ENCODE measurements at regions not wholly inside any gene's neighbourhood (a gene's known extent, or its start where the extent isn't known, plus 50 kb on each side); places are given as distances from the start of the nearest gene placed in this dataset.
"Not testable (repeated sequence)": the region's sequence is repeated elsewhere in the genome, so short reads cannot be mapped to it uniquely, and the experiment has no call there.

GRCh38 chr4:179626687-179627086, 2184.4 kb upstream of the AGA start:
- Histone ChIP-seq H3K27me3 (ENCODE audit: control insufficient read depth, insufficient read depth) (no peaks in the 10 kb centered on the region), H3K4me3 (ENCODE audit: low read length) (no peak overlapping the region), H3K27ac (ENCODE audit: low read length) (no peak overlapping the region), H3K9me3 (ENCODE audit: control insufficient read depth, low read length) (no peaks in the 10 kb centered on the region), H3K4me1 (ENCODE audit: control insufficient read depth, insufficient read depth, low read length) (no peaks in the 10 kb centered on the region)
- ATAC-seq (no peak), DNase-seq (no peak)
- intact Hi-C loops (cut with DNase I) = no loop called here
- WGBS = 66% methylated on average over 3 of the region's 3 CpGs

- Histone ChIP-seq H3K27me3 (ENCODE audit: control insufficient read depth, insufficient read depth) (no peaks in the 10 kb centered on the region), H3K4me3 (ENCODE audit: low read length) (no peak overlapping the region), H3K4me1 (ENCODE audit: control insufficient read depth, insufficient read depth, low read length) (no peaks in the 10 kb centered on the region), H3K9me3 (ENCODE audit: control insufficient read depth, low read length) (no peaks in the 10 kb centered on the region), H3K27ac (ENCODE audit: low read length) (no peak overlapping the region)
- no peak for ATAC-seq
- intact Hi-C loops (cut with DNase I) = no loop called here
- no peak for DNase-seq
Observed at GRCh38 chr4:179631321-179631720, 2189.1 kb upstream of the AGA start.

- Histone ChIP-seq H3K4me1 (ENCODE audit: control insufficient read depth, insufficient read depth, low read length) (no peaks in the 10 kb centered on the region), H3K27ac (ENCODE audit: low read length) (no peak overlapping the region), H3K4me3 (ENCODE audit: low read length) (no peak overlapping the region), H3K9me3 (ENCODE audit: control insufficient read depth, low read length) (no peaks in the 10 kb centered on the region), H3K27me3 (ENCODE audit: control insufficient read depth, insufficient read depth) (no peaks in the 10 kb centered on the region)
- intact Hi-C loops (cut with DNase I) = no loop called here
- 53% methylated on average over 3 of the region's 3 CpGs for WGBS
- DNase-seq (no peak), ATAC-seq (no peak)
Observed at GRCh38 chr4:179634862-179635261, 2192.6 kb upstream of the AGA start.

- H3K4me1 ChIP-seq (ENCODE audit: control insufficient read depth, insufficient read depth, low read length) = no peaks in the 10 kb centered on the region
- H3K27me3 ChIP-seq (ENCODE audit: control insufficient read depth, insufficient read depth) = no peaks in the 10 kb centered on the region
- ATAC-seq = no peak
- intact Hi-C loops (cut with DNase I) = no loop called here
- no peak overlapping the region for H3K4me3 ChIP-seq (ENCODE audit: low read length)
- DNase-seq = no peak
- H3K9me3 ChIP-seq (ENCODE audit: control insufficient read depth, low read length) = no peaks in the 10 kb centered on the region
- H3K27ac ChIP-seq (ENCODE audit: low read length) = no peak overlapping the region
Observed at GRCh38 chr4:179662522-179662921, 2220.3 kb upstream of the AGA start.

GRCh38 chr4:179663641-179664429, 2221.6 kb upstream of the AGA start:
- H3K27me3 ChIP-seq (ENCODE audit: control insufficient read depth, insufficient read depth) = no peaks in the 10 kb centered on the region
- no peak overlapping the region for H3K27ac ChIP-seq (ENCODE audit: low read length)
- H3K4me3 ChIP-seq (ENCODE audit: low read length) = no peak overlapping the region
- intact Hi-C loops (cut with DNase I) = no loop called here
- H3K9me3 ChIP-seq (ENCODE audit: control insufficient read depth, low read length) = no peaks in the 10 kb centered on the region
- DNase-seq (no peak), ATAC-seq (no peak)
- H3K4me1 ChIP-seq (ENCODE audit: control insufficient read depth, insufficient read depth, low read length) = no peaks in the 10 kb centered on the region
- 89% methylated on average over 6 of the region's 6 CpGs for WGBS

GRCh38 chr4:179664430-179665027, 2222.3 kb upstream of the AGA start:
- Histone ChIP-seq H3K27ac (ENCODE audit: low read length) (no peak overlapping the region), H3K4me3 (ENCODE audit: low read length) (no peak overlapping the region), H3K9me3 (ENCODE audit: control insufficient read depth, low read length) (no peaks in the 10 kb centered on the region), H3K4me1 (ENCODE audit: control insufficient read depth, insufficient read depth, low read length) (no peaks in the 10 kb centered on the region), H3K27me3 (ENCODE audit: control insufficient read depth, insufficient read depth) (no peaks in the 10 kb centered on the region)
- intact Hi-C loops (cut with DNase I) = no loop called here
- 83% methylated on average over 9 of the region's 9 CpGs for WGBS
- peak in 1 of 3 donors; percentile 13 for DNase-seq
- ATAC-seq = no peak

GRCh38 chr4:179666226-179666625, 2224.0 kb upstream of the AGA start:
- Histone ChIP-seq H3K4me3 (ENCODE audit: low read length) (no peak overlapping the region), H3K27ac (ENCODE audit: low read length) (no peak overlapping the region), H3K9me3 (ENCODE audit: control insufficient read depth, low read length) (no peaks in the 10 kb centered on the region), H3K27me3 (ENCODE audit: control insufficient read depth, insufficient read depth) (no peaks in the 10 kb centered on the region), H3K4me1 (ENCODE audit: control insufficient read depth, insufficient read depth, low read length) (no peaks in the 10 kb centered on the region)
- WGBS = 65% methylated on average over 3 of the region's 3 CpGs
- intact Hi-C loops (cut with DNase I) = no loop called here
- no peak for ATAC-seq
- no peak for DNase-seq

GRCh38 chr4:179671609-179672008, 2229.4 kb upstream of the AGA start:
- ATAC-seq = no peak
- Histone ChIP-seq H3K9me3 (ENCODE audit: control insufficient read depth, low read length) (no peaks in the 10 kb centered on the region), H3K27me3 (ENCODE audit: control insufficient read depth, insufficient read depth) (no peaks in the 10 kb centered on the region), H3K4me3 (ENCODE audit: low read length) (no peak overlapping the region), H3K27ac (ENCODE audit: low read length) (no peak overlapping the region), H3K4me1 (ENCODE audit: control insufficient read depth, insufficient read depth, low read length) (no peaks in the 10 kb centered on the region)
- intact Hi-C loops (cut with DNase I) = no loop called here
- 43% methylated on average over 2 of the region's 2 CpGs for WGBS
- no peak for DNase-seq

GRCh38 chr4:179678093-179678814, 2236.0 kb upstream of the AGA start:
- 50% methylated on average over 8 of the region's 8 CpGs for WGBS
- ATAC-seq (no peak), DNase-seq (no peak)
- Histone ChIP-seq H3K4me3 (ENCODE audit: low read length) (no peak overlapping the region), H3K27me3 (ENCODE audit: control insufficient read depth, insufficient read depth) (no peaks in the 10 kb centered on the region), H3K4me1 (ENCODE audit: control insufficient read depth, insufficient read depth, low read length) (no peaks in the 10 kb centered on the region), H3K27ac (ENCODE audit: low read length) (no peak overlapping the region), H3K9me3 (ENCODE audit: control insufficient read depth, low read length) (no peaks in the 10 kb centered on the region)
- intact Hi-C loops (cut with DNase I) = no loop called here

GRCh38 chr4:179683661-179684060, 2241.4 kb upstream of the AGA start:
- H3K27ac ChIP-seq (ENCODE audit: low read length); H3K9me3 ChIP-seq (ENCODE audit: control insufficient read depth, low read length); H3K27me3 ChIP-seq (ENCODE audit: control insufficient read depth, insufficient read depth); H3K4me1 ChIP-seq (ENCODE audit: control insufficient read depth, insufficient read depth, low read length); intact Hi-C loops (cut with DNase I); H3K4me3 ChIP-seq (ENCODE audit: low read length); ATAC-seq; DNase-seq: not testable (repeated sequence)
- 75% methylated on average over 4 of the region's 4 CpGs for WGBS

GRCh38 chr4:179692222-179692621, 2250.0 kb upstream of the AGA start:
- Histone ChIP-seq H3K27ac (ENCODE audit: low read length) (no peak overlapping the region), H3K4me3 (ENCODE audit: low read length) (no peak overlapping the region), H3K9me3 (ENCODE audit: control insufficient read depth, low read length) (no peaks in the 10 kb centered on the region), H3K4me1 (ENCODE audit: control insufficient read depth, insufficient read depth, low read length) (no peaks in the 10 kb centered on the region), H3K27me3 (ENCODE audit: control insufficient read depth, insufficient read depth) (no peaks in the 10 kb centered on the region)
- WGBS = 46% methylated on average over 1 of the region's 1 CpG
- no peak for ATAC-seq
- intact Hi-C loops (cut with DNase I) = no loop called here
- no peak for DNase-seq
